GM18519 (cell line): ENCODE measurements at regions not wholly inside any gene's neighbourhood (a gene's known extent, or its start where the extent isn't known, plus 50 kb on each side); places are given as distances from the start of the nearest gene placed in this dataset.
"Not testable (repeated sequence)": the region's sequence is repeated elsewhere in the genome, so short reads cannot be mapped to it uniquely, and the experiment has no call there.

Experiments used
- ATAC-seq: cut with Tn5 transposase; IDR thresholded peaks from one replicate; pipeline ENCODE4 v1.9.1; 2021; ENCODE audit warnings: mild to moderate bottlenecking, moderate library complexity; ENCODE audit not compliant: unreplicated experiment, low FRiP score

DNA sequence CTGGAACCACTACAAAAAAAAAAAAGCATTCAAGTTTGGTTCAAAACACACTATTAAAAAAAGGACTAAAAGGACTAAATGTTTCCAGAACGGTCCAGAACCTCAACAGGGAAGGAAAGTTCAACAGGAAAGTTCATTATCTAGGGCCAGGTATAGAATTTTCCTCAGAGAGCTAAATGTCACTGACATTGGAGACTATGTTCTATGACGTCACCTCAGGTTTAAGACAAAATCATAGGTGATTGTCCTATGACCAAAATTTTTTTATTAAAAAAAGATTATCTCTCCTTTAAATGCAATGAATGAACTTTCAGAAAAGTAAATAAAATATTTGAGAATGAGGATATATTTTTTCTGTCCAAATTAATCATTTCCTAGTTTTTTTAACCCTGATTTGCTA lies 746.7 kb upstream of the USP15 start:
- ATAC-seq: no peak

DNA sequence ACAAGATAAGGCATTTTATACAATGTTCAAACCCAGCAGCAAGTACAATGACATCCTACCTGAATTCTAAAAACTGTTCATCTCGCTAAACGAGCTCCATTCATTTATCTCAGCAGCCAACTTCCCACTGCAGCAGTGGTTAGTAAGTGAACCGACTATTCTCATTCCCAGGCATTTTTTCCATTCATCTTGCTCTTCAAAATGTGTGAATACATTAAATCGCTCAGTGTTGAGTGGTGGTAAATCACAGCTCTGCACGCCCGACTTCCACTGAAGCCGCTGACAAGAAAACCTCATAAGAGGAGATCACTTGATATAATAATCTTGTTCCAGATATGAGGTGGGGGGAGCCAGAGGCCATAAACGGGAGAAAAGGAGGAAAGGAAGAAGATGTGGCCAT lies 746.2 kb upstream of the USP15 start:
- ATAC-seq: no peak

DNA sequence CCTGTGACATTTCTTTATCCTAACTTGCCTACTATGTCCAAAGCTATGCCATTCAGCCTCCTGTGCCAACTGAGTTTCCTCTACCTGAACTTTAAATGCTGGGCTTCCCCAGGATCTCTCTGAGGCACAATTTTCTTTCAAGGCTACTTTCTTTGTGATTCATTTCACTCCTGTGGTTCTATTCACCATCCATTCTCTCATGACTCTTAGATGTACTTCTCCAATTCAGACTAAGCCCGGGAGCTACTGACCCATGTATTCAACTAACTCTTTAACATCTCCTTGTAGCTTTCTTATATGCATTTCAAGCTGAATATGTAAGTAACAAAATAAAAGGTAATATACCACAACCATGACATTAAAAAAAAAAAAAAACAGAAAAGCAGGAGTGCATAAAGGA lies 738.9 kb upstream of the USP15 start:
- ATAC-seq: no peak

DNA sequence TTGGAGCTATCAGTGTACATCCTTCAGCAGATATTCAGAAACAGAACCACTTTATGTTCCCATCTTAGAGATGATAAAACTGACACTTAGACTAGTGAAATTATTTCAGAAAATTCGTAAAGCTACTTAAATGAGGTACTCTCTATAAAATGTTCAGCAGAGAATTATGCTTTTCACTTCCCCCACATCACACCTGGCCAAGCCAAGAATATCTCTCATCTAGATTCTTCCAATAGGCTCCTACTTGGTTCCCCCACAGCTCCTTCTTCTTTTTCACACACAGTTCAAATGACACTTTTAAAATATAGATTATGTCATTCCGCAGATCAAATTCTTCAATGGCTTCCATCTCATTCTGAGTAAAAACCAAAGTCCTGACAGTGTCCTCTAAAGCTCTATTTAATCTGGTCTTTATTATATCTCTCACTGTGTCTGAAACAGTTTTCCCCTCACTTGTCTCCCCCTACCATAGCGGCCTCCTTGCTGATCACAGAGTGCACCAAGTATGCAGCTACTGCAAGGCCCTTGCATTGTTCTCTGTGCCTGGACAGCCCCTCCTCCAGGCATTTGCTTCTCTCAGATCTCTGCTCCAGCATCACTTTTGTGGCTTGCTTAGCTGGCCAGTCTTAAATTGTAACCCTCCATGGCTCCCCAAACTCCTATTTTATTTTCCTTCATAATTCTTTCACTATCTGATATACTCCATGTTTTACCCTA lies 736.8 kb upstream of the USP15 start:
- no peak for ATAC-seq

DNA sequence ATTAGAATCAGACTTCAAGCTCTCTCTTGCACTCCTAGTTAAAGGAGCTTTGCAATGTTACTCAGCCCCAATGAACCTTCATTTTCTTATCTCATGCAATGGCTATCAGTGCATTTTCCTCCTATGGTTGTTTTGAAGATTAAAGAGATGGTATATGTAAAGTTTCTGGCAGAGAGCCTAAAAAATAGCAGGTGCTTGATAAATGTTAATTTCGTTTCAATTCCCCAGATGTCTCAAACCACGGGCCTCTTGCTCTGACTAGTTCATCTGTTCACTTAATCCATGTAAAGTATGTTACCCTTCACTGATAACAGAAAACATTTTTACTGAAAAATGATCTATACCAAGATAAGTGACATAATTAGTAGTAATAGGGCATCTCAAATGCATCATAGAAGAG lies 735.4 kb upstream of the USP15 start:
- ATAC-seq: no peak

DNA sequence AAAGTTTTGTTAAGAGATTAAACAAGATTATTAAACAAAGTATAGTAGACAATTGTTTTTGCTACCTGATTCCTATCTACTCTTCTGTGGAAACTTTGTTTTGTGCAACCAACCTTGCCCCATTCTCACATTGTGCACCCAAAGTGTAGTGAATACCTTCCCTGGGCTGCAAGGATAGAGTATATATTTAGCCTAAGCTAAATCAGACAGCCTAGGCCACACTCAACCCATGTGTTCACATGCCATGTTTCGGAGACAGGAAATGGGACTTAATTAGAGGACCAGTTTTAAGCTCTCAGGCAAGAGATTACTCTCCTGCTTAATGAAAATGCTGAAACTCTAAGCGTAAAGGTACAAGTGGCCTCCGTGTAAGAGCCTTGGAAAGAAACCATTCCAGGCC lies 734.9 kb upstream of the USP15 start:
- ATAC-seq: no peak

DNA sequence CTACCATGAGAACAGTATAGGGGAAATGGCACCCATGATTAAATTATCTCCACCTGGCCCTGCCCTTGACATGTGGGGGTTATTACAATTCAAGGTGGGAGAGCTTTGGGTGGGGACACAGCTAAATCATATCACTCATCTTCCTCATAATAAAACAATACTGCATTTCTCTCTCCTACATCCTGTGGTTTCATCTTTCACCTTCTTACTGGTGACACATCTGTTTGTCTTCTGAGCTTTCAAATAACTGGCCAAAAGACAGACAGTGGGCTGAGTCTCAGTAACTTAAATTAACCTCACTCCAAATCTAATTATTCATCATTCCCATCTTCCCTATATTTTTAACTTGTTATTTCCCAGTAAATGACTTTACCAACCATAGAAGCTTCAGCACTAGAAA lies 729.7 kb upstream of the USP15 start:
- ATAC-seq: no peak

DNA sequence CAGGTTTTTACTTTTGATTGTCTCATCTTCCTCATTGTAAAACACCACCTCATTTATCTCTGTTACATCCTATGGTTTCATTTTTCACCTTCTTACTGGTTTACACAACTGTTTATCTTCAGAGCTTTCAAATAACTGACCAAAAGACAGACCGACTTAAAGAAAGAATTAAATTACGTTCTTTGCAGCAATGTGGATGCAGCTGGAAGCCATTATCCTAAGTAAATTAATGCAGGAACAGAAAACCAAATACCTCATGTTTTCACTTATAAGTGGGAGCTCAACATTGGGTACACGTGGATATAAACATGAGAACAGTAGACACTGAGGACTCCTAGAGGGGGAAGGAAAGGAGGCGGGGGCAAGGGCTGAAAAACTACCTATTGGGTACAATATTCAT lies 729.0 kb upstream of the USP15 start:
- no peak for ATAC-seq

DNA sequence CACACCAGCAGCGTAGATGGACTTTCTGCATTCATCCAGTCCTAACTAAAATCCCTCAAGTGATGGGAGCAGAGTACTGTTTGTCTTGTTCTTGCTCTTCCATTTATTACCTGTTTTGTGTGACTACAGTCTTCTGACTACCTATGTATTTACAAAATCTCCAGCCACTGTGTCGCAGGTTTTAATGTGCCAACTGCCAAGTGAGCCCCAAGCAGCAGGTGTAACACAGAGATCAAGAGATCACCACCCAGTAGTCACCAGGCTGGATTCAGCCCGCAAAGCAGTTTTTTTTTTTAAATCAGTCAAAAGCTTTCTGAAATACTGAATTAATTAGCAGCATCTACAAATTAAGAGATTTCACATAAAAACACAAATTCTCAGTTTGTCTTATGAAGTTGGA lies 724.1 kb upstream of the USP15 start:
- ATAC-seq: no peak

DNA sequence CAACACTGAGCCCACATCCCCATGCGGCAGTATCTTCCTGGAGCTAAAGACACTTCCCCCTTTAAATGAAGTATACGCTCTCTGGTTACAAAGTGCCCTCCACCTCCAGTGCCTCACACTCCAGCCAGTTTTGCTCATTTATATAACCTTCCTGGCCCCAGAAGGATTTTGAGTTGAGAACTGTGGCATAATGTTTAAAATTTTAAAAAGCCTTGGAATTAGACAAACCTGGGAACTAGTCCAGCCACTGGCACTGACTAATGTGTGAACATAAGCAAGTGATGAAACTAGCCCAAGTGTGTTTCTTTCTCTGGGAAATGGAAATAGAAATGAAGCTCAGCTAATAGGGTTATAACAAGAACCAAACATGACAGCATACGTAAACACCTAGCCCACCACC lies 723.7 kb upstream of the USP15 start:
- ATAC-seq: no peak

DNA sequence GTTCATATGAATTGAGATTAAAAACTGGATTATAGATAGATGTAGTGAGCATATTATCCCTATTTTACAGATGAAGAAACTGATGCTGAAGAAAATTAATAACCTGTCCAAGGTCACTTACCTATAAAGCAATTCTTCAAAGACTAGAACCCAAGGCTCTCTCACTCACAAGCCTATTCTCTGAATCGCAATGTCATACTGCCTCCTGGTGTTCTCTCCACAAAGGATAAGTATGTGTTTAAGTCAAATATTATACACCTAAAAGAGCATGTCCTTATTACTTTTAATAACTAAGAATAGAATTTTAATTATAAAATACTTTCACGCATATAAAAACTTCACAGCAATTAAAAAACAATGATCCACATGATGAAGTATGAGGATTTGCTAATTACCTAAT lies 721.3 kb upstream of the USP15 start:
- no peak for ATAC-seq

DNA sequence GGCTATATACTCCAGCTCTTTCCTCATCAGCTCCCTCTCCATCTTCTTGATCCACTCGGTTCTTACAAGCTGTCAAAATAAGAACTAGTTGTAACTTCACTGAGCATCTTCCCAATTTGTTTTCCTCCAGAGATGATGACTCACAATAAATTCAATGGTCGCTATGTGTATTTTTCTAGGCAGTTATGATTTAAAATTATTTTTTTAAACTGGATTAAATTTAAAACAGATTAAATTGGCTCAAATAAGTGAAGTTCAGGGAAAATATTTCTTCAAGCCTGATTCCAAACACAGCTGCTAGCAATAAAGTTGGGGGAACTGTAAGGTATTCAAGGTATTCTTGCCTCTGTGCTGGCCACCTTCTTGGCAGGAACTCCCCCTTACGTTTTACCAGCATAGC lies 717.7 kb upstream of the USP15 start:
- no peak for ATAC-seq

DNA sequence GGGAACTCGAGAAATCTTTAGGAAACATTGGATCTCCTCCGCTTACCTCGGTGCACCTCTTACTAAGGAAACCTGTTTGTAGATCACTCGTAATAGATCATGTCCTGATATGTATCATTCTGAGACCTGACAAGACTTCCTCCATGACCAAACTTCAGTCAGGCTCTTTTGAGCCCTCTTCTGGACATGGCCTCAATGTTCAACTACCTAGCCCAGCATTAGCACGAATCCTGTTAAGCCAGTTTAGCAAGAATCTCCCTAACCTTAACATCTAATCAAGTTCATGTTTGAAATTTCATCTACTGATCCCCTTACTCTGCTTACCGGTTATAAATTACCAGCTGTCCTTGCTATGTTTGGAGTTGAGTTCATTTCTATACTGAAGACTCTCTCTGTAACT lies 713.9 kb upstream of the USP15 start:
- no peak for ATAC-seq

DNA sequence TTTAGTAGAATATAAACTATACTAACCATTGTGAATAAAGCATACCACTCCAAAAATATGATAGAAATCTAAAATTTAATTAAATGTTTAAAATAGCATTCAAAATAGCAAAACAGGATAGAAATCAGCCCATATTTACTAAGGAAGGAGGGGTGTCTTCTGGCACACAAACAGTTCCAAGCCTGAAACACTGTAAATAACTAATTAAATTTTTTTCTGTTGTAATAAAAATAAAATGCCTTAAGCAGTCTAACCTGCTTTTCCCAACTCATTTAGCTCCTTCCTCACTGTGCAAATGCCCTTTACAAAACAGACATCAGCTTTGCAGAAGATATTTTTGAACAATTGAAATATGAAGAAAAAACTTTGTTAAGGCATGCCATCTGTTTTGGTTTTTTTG lies 707.1 kb upstream of the USP15 start:
- ATAC-seq: no peak

DNA sequence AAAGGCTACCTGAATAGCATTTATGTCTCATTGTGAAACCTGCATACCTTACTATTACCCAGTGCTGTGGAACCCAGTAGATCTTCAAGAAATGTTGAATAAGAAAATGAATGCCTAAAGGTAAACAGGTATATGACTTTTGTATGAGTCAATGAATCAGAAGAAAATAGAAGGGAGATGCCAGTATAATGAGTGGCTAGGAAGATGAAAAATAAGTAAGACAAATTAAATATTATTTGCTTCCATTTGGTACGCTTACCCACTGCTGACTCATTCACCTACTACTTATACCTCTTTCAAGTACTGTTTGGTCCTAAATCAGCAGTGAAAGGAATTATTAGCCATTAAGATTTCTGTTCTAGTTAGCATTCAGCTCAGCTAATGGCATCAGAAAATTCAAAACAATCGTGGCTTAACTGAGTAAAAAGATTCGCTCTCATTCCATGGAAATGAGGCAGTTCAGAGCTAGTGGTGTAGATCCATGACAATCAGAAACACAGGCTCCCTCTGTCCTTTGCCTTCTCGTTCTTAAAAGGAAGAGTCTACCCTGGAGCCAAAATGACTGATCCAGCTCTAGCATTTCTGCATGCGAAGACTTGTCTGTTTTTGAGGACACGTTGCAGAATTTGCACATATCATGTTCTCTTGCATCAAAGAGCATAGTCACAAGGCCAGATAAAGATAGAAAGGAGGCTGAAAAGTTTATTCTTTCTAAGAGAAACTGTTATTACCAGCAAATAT lies 705.8 kb upstream of the USP15 start:
- ATAC-seq: no peak

DNA sequence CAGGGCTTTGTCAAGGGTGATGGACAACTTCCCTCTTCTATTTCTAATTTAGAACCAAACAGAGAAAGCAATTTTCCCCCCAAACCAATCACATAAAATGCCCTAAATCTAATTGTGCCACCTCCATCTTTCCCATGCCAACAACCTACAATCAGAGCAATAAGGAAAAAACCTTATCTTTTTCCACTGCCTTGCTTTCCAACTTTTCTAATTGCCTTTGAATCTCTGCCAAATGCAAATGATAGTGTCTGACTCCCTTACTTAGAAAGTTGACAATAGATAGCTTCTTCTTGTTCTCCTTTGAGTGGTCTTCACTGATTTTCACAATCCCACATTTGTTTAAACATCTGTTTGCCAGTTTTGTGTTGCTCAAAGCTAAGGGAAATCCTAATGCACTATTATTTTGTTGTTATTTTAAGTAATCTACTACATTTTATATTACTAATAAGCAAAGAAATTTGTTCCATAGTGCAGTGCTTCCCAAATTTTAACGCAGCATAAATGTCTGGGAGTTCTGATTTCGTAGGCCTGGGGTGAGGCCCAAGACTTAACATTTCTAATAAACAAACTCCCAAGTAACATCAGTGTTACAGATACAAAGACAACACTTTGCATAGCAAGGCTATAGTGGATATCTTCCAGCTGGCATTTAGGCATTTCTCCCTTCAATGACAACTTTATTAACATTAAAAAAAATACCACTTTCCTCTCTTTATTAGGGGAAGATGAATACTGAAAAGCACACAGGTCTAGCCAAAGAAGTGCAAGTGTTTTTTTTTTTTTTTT lies 696.3 kb upstream of the USP15 start:
- no peak for ATAC-seq

DNA sequence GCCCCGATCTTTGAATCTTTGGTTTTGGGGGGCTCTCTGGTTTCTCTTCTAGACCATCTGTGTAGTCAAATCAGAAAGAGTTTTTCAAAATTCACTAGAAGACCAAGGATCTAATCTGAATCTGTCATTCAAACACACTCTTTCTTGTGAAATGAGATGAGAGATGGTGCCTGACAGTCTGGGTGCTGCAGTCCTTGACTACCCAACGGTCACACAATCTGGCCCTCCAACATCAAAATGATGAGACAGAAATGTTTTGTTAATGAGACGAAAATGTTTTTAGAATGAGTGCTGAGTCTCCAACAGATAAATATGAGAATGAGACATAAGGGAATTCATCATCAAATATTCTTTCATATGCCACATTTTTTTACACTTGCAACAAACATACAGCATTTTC lies 695.7 kb upstream of the USP15 start:
- no peak for ATAC-seq

DNA sequence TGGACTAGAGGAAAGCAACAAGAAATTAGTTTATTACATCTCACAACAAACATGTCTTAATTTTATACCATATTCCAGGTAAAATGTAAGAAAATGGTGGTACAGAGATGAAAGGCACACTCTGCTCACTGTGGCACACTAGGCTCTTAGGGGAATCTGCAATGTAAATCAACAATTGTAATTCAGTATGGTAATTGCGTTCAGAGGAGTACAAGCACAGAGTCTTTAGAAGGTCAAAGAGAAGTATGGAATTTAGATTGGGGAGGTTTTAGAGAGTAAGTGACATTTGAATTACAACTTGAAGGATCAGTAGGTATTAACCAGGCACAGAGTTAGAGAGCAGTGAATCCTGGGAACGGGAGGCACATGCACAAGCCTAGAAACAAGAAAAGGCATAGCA lies 694.0 kb upstream of the USP15 start:
- ATAC-seq: no peak

DNA sequence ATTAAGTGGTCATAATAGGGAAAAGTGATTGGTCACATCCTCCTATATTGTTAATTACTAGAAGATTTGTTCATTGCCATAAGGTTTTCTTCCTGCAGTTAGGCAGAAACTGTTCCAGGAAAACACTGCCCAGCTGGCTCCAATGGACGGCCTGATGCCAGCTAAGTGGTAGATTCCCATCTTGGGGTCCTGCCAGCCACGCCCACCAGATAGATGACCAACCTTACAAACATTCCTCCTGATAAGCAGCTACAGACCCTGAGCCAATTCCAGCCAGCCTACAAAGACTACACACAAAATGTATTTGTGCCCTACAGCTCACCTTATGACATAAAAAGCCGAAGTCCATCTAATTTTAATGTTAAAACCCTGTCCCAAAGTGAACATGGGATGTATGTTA lies 685.9 kb upstream of the USP15 start:
- no peak for ATAC-seq

DNA sequence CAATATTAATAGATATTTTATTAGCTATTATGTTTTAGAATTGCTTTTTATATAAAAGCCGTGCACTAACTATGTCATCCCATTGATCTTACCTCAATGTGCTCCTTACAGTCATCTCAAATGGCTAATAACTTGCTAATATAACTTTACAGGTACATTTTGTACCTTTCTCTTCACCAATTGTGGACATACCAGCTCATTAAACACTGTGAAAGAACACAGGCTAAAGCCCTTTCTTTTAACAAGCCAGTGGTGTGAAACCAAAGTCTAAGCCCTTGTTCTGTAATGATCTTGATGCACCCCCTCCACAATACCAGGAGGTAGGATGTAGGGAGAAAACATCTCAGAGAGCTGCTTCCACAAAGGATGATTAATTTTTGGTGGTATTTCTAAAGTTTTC lies 675.3 kb upstream of the USP15 start:
- ATAC-seq: no peak

DNA sequence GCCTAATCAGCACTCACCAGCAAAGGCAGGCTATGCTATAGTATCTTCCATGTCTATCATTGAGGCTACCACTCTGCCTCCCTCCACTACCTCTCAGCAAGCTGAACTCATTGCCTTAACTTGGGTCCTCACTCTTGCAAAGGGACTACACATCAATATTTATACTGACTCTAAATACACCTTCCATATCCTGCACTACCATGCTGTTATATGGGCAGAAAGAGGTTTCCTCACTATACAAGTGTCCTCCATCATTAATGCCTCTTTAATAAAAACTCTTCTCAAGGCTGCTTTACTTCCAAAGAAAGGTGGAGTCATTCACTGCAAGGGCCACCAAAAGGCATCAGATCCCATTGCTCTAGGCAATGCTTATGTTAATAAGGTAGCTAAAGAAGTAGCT lies 669.3 kb upstream of the USP15 start:
- ATAC-seq: not testable (repeated sequence)

DNA sequence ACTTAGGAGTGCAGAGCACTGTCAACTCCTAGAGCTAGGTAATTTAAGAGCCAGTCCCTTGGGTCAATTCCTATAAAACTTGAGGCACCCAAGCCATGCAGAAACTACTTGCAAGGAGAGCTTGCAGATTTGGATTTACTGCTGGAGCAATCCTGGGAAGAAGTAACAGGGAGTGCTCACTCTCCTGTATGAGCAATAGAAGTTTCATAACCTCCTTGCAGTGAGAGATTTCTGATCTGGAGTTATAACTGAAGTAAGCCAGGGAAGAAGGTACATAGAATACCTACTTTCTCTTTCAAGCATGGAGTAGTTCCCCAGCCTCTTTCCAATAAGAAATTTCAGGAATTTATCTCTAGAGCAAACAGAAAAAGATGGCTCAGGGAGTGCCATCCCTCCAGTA lies 650.1 kb upstream of the USP15 start:
- ATAC-seq: no peak
